HTR-8/SVneo (cell line): ENCODE measurements at regions not wholly inside any gene's neighbourhood (a gene's known extent, or its start where the extent isn't known, plus 50 kb on each side); places are given as distances from the start of the nearest gene placed in this dataset.
"Not testable (repeated sequence)": the region's sequence is repeated elsewhere in the genome, so short reads cannot be mapped to it uniquely, and the experiment has no call there.

ENCODE experiments used
- DNase-seq: peaks from one replicate; pipeline ENCODE4 v3.0.0; 2011; ENCODE audit warnings: low spot score, mixed read lengths; ENCODE audit not compliant: insufficient read length
- FAIRE-seq: peaks from 2 replicates; lab custom pipeline; 2011; peaks lifted over from hg19 to GRCh38; lab: Jason Lieb, UNC

- DNase-seq (no peak), FAIRE-seq (no peak)
Measured at GRCh38 chr1:89436856-89437255, 73.0 kb downstream of the GBP6 start.

GRCh38 chr1:89438301-89438700 lies 74.4 kb downstream of the GBP6 start:
- DNase-seq, FAIRE-seq: not testable (repeated sequence)

- DNase-seq (no peak), FAIRE-seq (no peak)
Measured at GRCh38 chr1:89440911-89441310, 77.1 kb downstream of the GBP6 start.

GRCh38 chr1:89444791-89445190 lies 79.8 kb upstream of the LRRC8B start:
- DNase-seq (no peak), FAIRE-seq (no peak)

- no peak for FAIRE-seq
- no peak for DNase-seq
Measured at GRCh38 chr1:89451011-89451410, 73.6 kb upstream of the LRRC8B start.

- no peak for DNase-seq
- FAIRE-seq, result no peak
Measured at GRCh38 chr1:89453123-89453972, 71.3 kb upstream of the LRRC8B start.

- FAIRE-seq, result no peak
Measured at GRCh38 chr1:89454845-89455521, 69.6 kb upstream of the LRRC8B start.

GRCh38 chr1:89457046-89457445 lies 67.6 kb upstream of the LRRC8B start:
- FAIRE-seq (no peak), DNase-seq (no peak)

More at GRCh38 chr1:89454845-89455521, 69.6 kb upstream of the LRRC8B start:
- DNase-seq, result peak; percentile 41

GRCh38 chr1:89459081-89459480 lies 65.5 kb upstream of the LRRC8B start:
- DNase-seq (no peak), FAIRE-seq (no peak)

GRCh38 chr1:89460325-89460724 lies 64.3 kb upstream of the LRRC8B start:
- no peak for FAIRE-seq
- DNase-seq, result no peak

- FAIRE-seq, result no peak
- DNase-seq, result no peak
Measured at GRCh38 chr1:89462250-89462649, 62.4 kb upstream of the LRRC8B start.

- no peak for DNase-seq
Measured at GRCh38 chr1:89464008-89464407, 60.6 kb upstream of the LRRC8B start.

GRCh38 chr1:89465201-89465600 lies 59.4 kb upstream of the LRRC8B start:
- FAIRE-seq (no peak), DNase-seq (no peak)

More at GRCh38 chr1:89464008-89464407, 60.6 kb upstream of the LRRC8B start:
- FAIRE-seq, result no peak

GRCh38 chr1:89466307-89466930 lies 58.2 kb upstream of the LRRC8B start:
- FAIRE-seq, result no peak
- DNase-seq, result no peak

- no peak for DNase-seq
- FAIRE-seq, result no peak
Measured at GRCh38 chr1:89472253-89472652, 52.4 kb upstream of the LRRC8B start.

GRCh38 chr1:89472886-89473417 lies 51.7 kb upstream of the LRRC8B start:
- DNase-seq, result no peak
- no peak for FAIRE-seq
